Activated T-helper 1 cell treated with anti-CD3 and anti-CD28 coated beads, Interleukin-12 subunit alpha, Interleukin-12 subunit beta, Interleukin-2, Interleukin-4 antibody, amounts not matched to agents 30 ng/mL and 10 ng/mL and 1 ng/mL, durations not matched to agents 14 hours and 24 hours and 36 hours (primary cell): ENCODE measurements at regions not wholly inside any gene's neighbourhood (a gene's known extent, or its start where the extent isn't known, plus 50 kb on each side); places are given as distances from the start of the nearest gene placed in this dataset.

Experiments used
- DNase-seq: peaks from one replicate; pipeline ENCODE4 v3.0.0; 2021; ENCODE audit warnings: low spot score
- H3K27ac Mint-ChIP-seq: one replicate; pipeline ENCODE4 v1.8.0; 2021; ENCODE audit warnings: mild to moderate bottlenecking, mixed read lengths
- H3K27me3 Mint-ChIP-seq: one replicate; pipeline ENCODE4 v1.8.0; 2022; ENCODE audit warnings: mild to moderate bottlenecking, moderate library complexity, mixed read lengths; ENCODE audit not compliant: insufficient read depth
- H3K36me3 Mint-ChIP-seq: one replicate; pipeline ENCODE4 v1.8.0; 2021; ENCODE audit warnings: low read depth, mixed read lengths
- H3K4me1 Mint-ChIP-seq: one replicate; pipeline ENCODE4 v1.8.0; 2021; ENCODE audit warnings: low read depth, mixed read lengths
- H3K4me3 Mint-ChIP-seq: one replicate; pipeline ENCODE4 v1.8.0; 2021; ENCODE audit warnings: mild to moderate bottlenecking, moderate library complexity, mixed read lengths
- H3K9me3 Mint-ChIP-seq: one replicate; pipeline ENCODE4 v1.8.0; 2021; ENCODE audit warnings: mixed read lengths
- intact Hi-C: fragments of 100-400 bp; cut with micrococcal nuclease; formaldehyde crosslinking; loops from one replicate; pipeline ENCODE4 v1.15.1; 2024

GRCh38 chr3:59698091-59698490 is 648.3 kb upstream of the CFAP20DC start:
- H3K4me3 Mint-ChIP-seq = no peak overlapping the region
- DNase-seq = no peak
- H3K4me1 Mint-ChIP-seq = no peaks in the 10 kb centered on the region
- H3K27ac Mint-ChIP-seq = no peak overlapping the region
- H3K27me3 Mint-ChIP-seq = no peaks in the 10 kb centered on the region
- H3K36me3 Mint-ChIP-seq = no peaks in the 10 kb centered on the region
- H3K9me3 Mint-ChIP-seq = peaks cover 3% of the 10 kb centered on the region
- intact Hi-C loops = no loop called here

GRCh38 chr3:59696783-59697182 is 647.0 kb upstream of the CFAP20DC start:
- no peaks in the 10 kb centered on the region for H3K36me3 Mint-ChIP-seq
- H3K9me3 Mint-ChIP-seq = peaks cover 13% of the 10 kb centered on the region
- no peak overlapping the region for H3K4me3 Mint-ChIP-seq
- peaks cover 8% of the 10 kb centered on the region for H3K4me1 Mint-ChIP-seq
- intact Hi-C loops = no loop called here
- no peak for DNase-seq
- H3K27me3 Mint-ChIP-seq = no peaks in the 10 kb centered on the region
- H3K27ac Mint-ChIP-seq = no peak overlapping the region

- Mint-ChIP-seq H3K27ac (no peak overlapping the region), H3K9me3 (peaks cover 10% of the 10 kb centered on the region), H3K4me1 (peaks cover 8% of the 10 kb centered on the region), H3K4me3 (no peak overlapping the region), H3K36me3 (no peaks in the 10 kb centered on the region), H3K27me3 (no peaks in the 10 kb centered on the region)
- intact Hi-C loops = no loop called here
- DNase-seq = no peak
Measured at GRCh38 chr3:59695860-59696259, 646.0 kb upstream of the CFAP20DC start.

GRCh38 chr3:59692117-59692516 is 642.3 kb upstream of the CFAP20DC start:
- intact Hi-C loops = no loop called here
- no peak for DNase-seq
- H3K4me1 Mint-ChIP-seq = peaks cover 8% of the 10 kb centered on the region
- H3K9me3 Mint-ChIP-seq = peaks cover 10% of the 10 kb centered on the region
- H3K36me3 Mint-ChIP-seq = no peaks in the 10 kb centered on the region
- no peak overlapping the region for H3K4me3 Mint-ChIP-seq
- no peak overlapping the region for H3K27ac Mint-ChIP-seq
- H3K27me3 Mint-ChIP-seq = no peaks in the 10 kb centered on the region

- intact Hi-C loops = no loop called here
- Mint-ChIP-seq H3K27me3 (no peaks in the 10 kb centered on the region), H3K9me3 (peaks cover 10% of the 10 kb centered on the region), H3K4me3 (no peak overlapping the region), H3K36me3 (no peaks in the 10 kb centered on the region), H3K27ac (no peak overlapping the region), H3K4me1 (peaks cover 8% of the 10 kb centered on the region)
- no peak for DNase-seq
Measured at GRCh38 chr3:59690886-59691285, 641.1 kb upstream of the CFAP20DC start.

- Mint-ChIP-seq H3K4me1 (peaks cover 8% of the 10 kb centered on the region), H3K9me3 (peaks cover 10% of the 10 kb centered on the region), H3K36me3 (no peaks in the 10 kb centered on the region), H3K27me3 (peaks cover 8% of the 10 kb centered on the region), H3K4me3 (no peak overlapping the region), H3K27ac (no peak overlapping the region)
- intact Hi-C loops = no loop called here
- DNase-seq = no peak
Measured at GRCh38 chr3:59688636-59689035, 638.8 kb upstream of the CFAP20DC start.

GRCh38 chr3:59685432-59685831 is 635.6 kb upstream of the CFAP20DC start:
- Mint-ChIP-seq H3K9me3 (no peaks in the 10 kb centered on the region), H3K27ac (no peak overlapping the region)
- intact Hi-C loops = no loop called here

GRCh38 chr3:59684766-59685165 is 634.9 kb upstream of the CFAP20DC start:
- Mint-ChIP-seq H3K36me3 (no peaks in the 10 kb centered on the region), H3K9me3 (no peaks in the 10 kb centered on the region), H3K27ac (no peak overlapping the region), H3K4me3 (no peak overlapping the region), H3K4me1 (no peaks in the 10 kb centered on the region), H3K27me3 (peaks cover 8% of the 10 kb centered on the region)
- no peak for DNase-seq
- intact Hi-C loops = no loop called here

More at GRCh38 chr3:59685432-59685831, 635.6 kb upstream of the CFAP20DC start:
- H3K27me3 Mint-ChIP-seq = peaks cover 8% of the 10 kb centered on the region
- no peak overlapping the region for H3K4me3 Mint-ChIP-seq
- no peak for DNase-seq
- no peaks in the 10 kb centered on the region for H3K4me1 Mint-ChIP-seq
- H3K36me3 Mint-ChIP-seq = no peaks in the 10 kb centered on the region

- intact Hi-C loops = no loop called here
- H3K27me3 Mint-ChIP-seq = peaks cover 8% of the 10 kb centered on the region
- H3K36me3 Mint-ChIP-seq = no peaks in the 10 kb centered on the region
- no peak for DNase-seq
- H3K9me3 Mint-ChIP-seq = no peaks in the 10 kb centered on the region
- no peaks in the 10 kb centered on the region for H3K4me1 Mint-ChIP-seq
- H3K27ac Mint-ChIP-seq = no peak overlapping the region
- H3K4me3 Mint-ChIP-seq = no peak overlapping the region
Measured at GRCh38 chr3:59680919-59681318, 631.1 kb upstream of the CFAP20DC start.

GRCh38 chr3:59677747-59678702 is 628.2 kb upstream of the CFAP20DC start:
- Mint-ChIP-seq H3K27ac (no peak overlapping the region), H3K9me3 (no peaks in the 10 kb centered on the region), H3K27me3 (no peaks in the 10 kb centered on the region), H3K4me1 (no peaks in the 10 kb centered on the region), H3K4me3 (no peak overlapping the region), H3K36me3 (no peaks in the 10 kb centered on the region)
- intact Hi-C loops = no loop called here
- DNase-seq = no peak

GRCh38 chr3:59675495-59675894 is 625.7 kb upstream of the CFAP20DC start:
- intact Hi-C loops = no loop called here
- no peaks in the 10 kb centered on the region for H3K9me3 Mint-ChIP-seq
- H3K27me3 Mint-ChIP-seq = no peaks in the 10 kb centered on the region
- no peaks in the 10 kb centered on the region for H3K36me3 Mint-ChIP-seq
- H3K4me3 Mint-ChIP-seq = no peak overlapping the region
- no peak for DNase-seq
- no peak overlapping the region for H3K27ac Mint-ChIP-seq
- H3K4me1 Mint-ChIP-seq = no peaks in the 10 kb centered on the region

GRCh38 chr3:59663076-59663850 is 613.4 kb upstream of the CFAP20DC start:
- no peak overlapping the region for H3K4me3 Mint-ChIP-seq
- H3K4me1 Mint-ChIP-seq = no peaks in the 10 kb centered on the region
- intact Hi-C loops = no loop called here
- H3K9me3 Mint-ChIP-seq = no peaks in the 10 kb centered on the region
- no peak overlapping the region for H3K27ac Mint-ChIP-seq
- no peaks in the 10 kb centered on the region for H3K27me3 Mint-ChIP-seq
- no peaks in the 10 kb centered on the region for H3K36me3 Mint-ChIP-seq
- DNase-seq = no peak
